Glutamatergic neuron (in vitro differentiated cells): ENCODE measurements at regions not wholly inside any gene's neighbourhood (a gene's known extent, or its start where the extent isn't known, plus 50 kb on each side); places are given as distances from the start of the nearest gene placed in this dataset.

Experiments used
- DNase-seq: peaks from one replicate; pipeline ENCODE4 v3.0.0; 2022
- H3K27ac Mint-ChIP-seq: one replicate; pipeline ENCODE4 v1.8.0; 2020; ENCODE audit warnings: mild to moderate bottlenecking, mixed read lengths, inconsistent platforms; ENCODE audit not compliant: unreplicated experiment
- H3K27me3 Mint-ChIP-seq: one replicate; pipeline ENCODE4 v1.8.0; 2020; ENCODE audit warnings: mild to moderate bottlenecking, moderate library complexity, mixed read lengths, inconsistent platforms; ENCODE audit not compliant: unreplicated experiment
- H3K36me3 Mint-ChIP-seq: one replicate; pipeline ENCODE4 v1.8.0; 2020; ENCODE audit warnings: mild to moderate bottlenecking, mixed read lengths, inconsistent platforms; ENCODE audit not compliant: unreplicated experiment
- H3K4me1 Mint-ChIP-seq: one replicate; pipeline ENCODE4 v1.8.0; 2020; ENCODE audit warnings: mild to moderate bottlenecking, low read depth, mixed read lengths, inconsistent platforms; ENCODE audit not compliant: unreplicated experiment
- H3K4me3 Mint-ChIP-seq: one replicate; pipeline ENCODE4 v1.8.0; 2020; ENCODE audit warnings: mild to moderate bottlenecking, mixed read lengths, inconsistent platforms; ENCODE audit not compliant: unreplicated experiment
- H3K9me3 Mint-ChIP-seq: one replicate; pipeline ENCODE4 v1.8.0; 2020; ENCODE audit warnings: mild to moderate bottlenecking, moderate library complexity, mixed read lengths, inconsistent platforms; ENCODE audit not compliant: unreplicated experiment
- CTCF ChIP-seq: fragments of 200-600 bp; sonication (generic); IDR thresholded peaks from one replicate; pipeline ENCODE4 v1.5.0; 2021; ENCODE audit not compliant: partially characterized antibody, unreplicated experiment

- Mint-ChIP-seq H3K4me1 (peaks cover 2% of the 10 kb centered on the region), H3K4me3 (no peak overlapping the region), H3K36me3 (no peaks in the 10 kb centered on the region), H3K9me3 (peaks cover 4% of the 10 kb centered on the region), H3K27ac (no peak overlapping the region), H3K27me3 (no peaks in the 10 kb centered on the region)
- no peak for TF ChIP-seq CTCF
- DNase-seq: no peak
Measured at GRCh38 chr13:86383151-86383550, 583.9 kb upstream of the SLITRK6 start.

GRCh38 chr13:86383561-86383960 lies 584.3 kb upstream of the SLITRK6 start:
- H3K27me3 Mint-ChIP-seq: no peaks in the 10 kb centered on the region
- H3K4me3 Mint-ChIP-seq: no peak overlapping the region
- H3K4me1 Mint-ChIP-seq: peaks cover 2% of the 10 kb centered on the region
- H3K36me3 Mint-ChIP-seq: no peaks in the 10 kb centered on the region
- DNase-seq: no peak
- no peak for TF ChIP-seq CTCF
- peaks cover 4% of the 10 kb centered on the region for H3K9me3 Mint-ChIP-seq
- H3K27ac Mint-ChIP-seq: no peak overlapping the region

- H3K9me3 Mint-ChIP-seq: no peaks in the 10 kb centered on the region
- H3K27ac Mint-ChIP-seq: no peak overlapping the region
- H3K27me3 Mint-ChIP-seq: no peaks in the 10 kb centered on the region
- H3K36me3 Mint-ChIP-seq: no peaks in the 10 kb centered on the region
- H3K4me3 Mint-ChIP-seq: no peak overlapping the region
- no peak for TF ChIP-seq CTCF
- H3K4me1 Mint-ChIP-seq: peaks cover 2% of the 10 kb centered on the region
- no peak for DNase-seq
Measured at GRCh38 chr13:86397635-86398034, 598.4 kb upstream of the SLITRK6 start.

GRCh38 chr13:86399572-86399971 lies 600.4 kb upstream of the SLITRK6 start:
- Mint-ChIP-seq H3K27me3 (no peaks in the 10 kb centered on the region), H3K27ac (no peak overlapping the region)
- TF ChIP-seq CTCF: no peak

GRCh38 chr13:86402500-86402899 lies 603.3 kb upstream of the SLITRK6 start:
- Mint-ChIP-seq H3K27ac (no peak overlapping the region), H3K27me3 (no peaks in the 10 kb centered on the region), H3K9me3 (no peaks in the 10 kb centered on the region), H3K36me3 (no peaks in the 10 kb centered on the region), H3K4me3 (no peak overlapping the region), H3K4me1 (peaks cover 2% of the 10 kb centered on the region)
- no peak for TF ChIP-seq CTCF
- no peak for DNase-seq

More at GRCh38 chr13:86399572-86399971, 600.4 kb upstream of the SLITRK6 start:
- H3K4me1 Mint-ChIP-seq: peaks cover 2% of the 10 kb centered on the region
- no peaks in the 10 kb centered on the region for H3K36me3 Mint-ChIP-seq
- no peak overlapping the region for H3K4me3 Mint-ChIP-seq
- no peak for DNase-seq
- H3K9me3 Mint-ChIP-seq: no peaks in the 10 kb centered on the region
